Retinal pigment epithelial cell (primary cell): ENCODE measurements at regions not wholly inside any gene's neighbourhood (a gene's known extent, or its start where the extent isn't known, plus 50 kb on each side); places are given as distances from the start of the nearest gene placed in this dataset.

Source experiments
- DNase-seq: peaks from one replicate; pipeline ENCODE4 v3.0.0-alpha.2; 2010; ENCODE audit warnings: low read depth
- H3K4me3 ChIP-seq: 2 replicates; pipeline ENCODE4 v1.5.1; 2011; ENCODE audit warnings: mild to moderate bottlenecking, low read length, control low read depth, moderate library complexity
- TF ChIP-seq, protein P1 (sequence below): conservative IDR thresholded peaks from 2 replicates; pipeline ENCODE4 v1.5.1; 2011; ENCODE audit warnings: low read depth, low read length, control low read depth, inconsistent platforms

DNA sequence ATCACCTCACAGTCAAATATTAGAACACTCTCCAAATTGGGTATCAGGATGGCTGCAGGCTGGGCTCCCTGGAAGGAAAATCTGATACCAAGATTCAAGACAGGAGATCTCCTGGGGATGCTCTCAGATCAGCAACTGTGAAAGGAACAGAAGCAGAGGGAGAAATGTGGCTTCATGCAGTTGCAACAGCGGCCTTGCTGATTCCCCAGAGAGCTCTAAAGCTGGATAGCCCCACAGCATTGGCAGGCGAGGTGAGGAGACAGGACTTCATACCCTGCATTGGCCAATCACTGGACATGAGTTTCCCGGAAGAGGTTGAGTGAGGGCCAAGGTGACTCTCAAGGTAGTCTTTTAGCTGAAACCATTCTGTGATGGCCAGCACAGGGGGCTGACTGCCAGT, 190.6 kb downstream of the PTPN20 start:
- DNase-seq, result no peak
- TF ChIP-seq, protein P1, sequence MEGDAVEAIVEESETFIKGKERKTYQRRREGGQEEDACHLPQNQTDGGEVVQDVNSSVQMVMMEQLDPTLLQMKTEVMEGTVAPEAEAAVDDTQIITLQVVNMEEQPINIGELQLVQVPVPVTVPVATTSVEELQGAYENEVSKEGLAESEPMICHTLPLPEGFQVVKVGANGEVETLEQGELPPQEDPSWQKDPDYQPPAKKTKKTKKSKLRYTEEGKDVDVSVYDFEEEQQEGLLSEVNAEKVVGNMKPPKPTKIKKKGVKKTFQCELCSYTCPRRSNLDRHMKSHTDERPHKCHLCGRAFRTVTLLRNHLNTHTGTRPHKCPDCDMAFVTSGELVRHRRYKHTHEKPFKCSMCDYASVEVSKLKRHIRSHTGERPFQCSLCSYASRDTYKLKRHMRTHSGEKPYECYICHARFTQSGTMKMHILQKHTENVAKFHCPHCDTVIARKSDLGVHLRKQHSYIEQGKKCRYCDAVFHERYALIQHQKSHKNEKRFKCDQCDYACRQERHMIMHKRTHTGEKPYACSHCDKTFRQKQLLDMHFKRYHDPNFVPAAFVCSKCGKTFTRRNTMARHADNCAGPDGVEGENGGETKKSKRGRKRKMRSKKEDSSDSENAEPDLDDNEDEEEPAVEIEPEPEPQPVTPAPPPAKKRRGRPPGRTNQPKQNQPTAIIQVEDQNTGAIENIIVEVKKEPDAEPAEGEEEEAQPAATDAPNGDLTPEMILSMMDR, result no peak
- no peak overlapping the region for H3K4me3 ChIP-seq

DNA sequence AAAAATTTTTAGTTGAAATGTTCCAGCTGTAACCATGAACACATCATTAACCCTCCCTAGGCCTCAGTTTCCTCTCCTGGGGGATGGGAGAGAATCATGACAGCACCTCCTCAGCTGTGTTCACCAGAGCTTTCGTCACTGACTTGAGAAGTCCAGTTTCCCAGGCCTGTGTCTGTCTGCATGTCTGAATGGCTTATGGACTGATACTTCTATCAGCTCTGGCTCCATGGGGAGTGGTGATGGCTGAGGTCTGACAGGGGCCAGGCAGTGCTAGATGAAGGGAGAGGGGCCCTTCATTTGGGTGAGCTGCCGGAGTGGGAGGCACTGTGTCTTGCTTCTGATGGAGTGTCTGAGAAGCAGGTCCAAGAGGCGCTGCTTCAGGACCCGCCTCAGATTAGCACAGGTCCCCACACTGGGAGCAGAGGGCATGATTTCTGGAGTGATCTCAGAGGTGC, 192.9 kb downstream of the PTPN20 start:
- DNase-seq, result no peak
- no peak overlapping the region for H3K4me3 ChIP-seq
- TF ChIP-seq, protein P1, result no peak

DNA sequence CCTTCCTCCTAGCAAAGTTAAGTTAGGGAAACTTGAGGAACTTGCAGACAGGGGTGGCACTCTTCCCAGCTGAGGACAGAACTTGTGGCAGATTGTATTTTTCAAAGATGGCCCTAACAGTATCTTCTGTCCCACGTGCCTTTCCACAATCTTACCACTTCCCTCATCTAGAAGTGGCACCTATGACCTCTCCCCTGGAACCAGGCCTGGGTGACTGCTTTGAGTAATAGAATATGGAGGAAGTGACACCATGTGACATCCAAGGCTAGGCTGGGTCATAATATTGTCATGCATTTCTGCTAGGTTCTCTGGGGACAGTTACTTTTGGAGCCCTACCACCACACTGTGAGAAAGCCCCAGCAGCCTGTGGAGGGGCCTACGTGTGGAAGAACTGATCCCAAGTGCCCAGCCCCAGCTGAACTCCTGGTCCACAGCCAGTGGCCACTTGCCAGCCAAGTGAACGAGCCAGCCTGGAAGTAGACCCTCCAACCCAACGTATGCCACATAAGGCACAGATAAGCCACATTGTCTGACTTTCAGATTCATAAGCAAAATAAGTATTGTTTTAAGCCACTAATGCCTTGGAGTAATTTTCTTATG, 193.7 kb downstream of the PTPN20 start:
- TF ChIP-seq, protein P1, result no peak
- H3K4me3 ChIP-seq, result no peak overlapping the region
- no peak for DNase-seq

DNA sequence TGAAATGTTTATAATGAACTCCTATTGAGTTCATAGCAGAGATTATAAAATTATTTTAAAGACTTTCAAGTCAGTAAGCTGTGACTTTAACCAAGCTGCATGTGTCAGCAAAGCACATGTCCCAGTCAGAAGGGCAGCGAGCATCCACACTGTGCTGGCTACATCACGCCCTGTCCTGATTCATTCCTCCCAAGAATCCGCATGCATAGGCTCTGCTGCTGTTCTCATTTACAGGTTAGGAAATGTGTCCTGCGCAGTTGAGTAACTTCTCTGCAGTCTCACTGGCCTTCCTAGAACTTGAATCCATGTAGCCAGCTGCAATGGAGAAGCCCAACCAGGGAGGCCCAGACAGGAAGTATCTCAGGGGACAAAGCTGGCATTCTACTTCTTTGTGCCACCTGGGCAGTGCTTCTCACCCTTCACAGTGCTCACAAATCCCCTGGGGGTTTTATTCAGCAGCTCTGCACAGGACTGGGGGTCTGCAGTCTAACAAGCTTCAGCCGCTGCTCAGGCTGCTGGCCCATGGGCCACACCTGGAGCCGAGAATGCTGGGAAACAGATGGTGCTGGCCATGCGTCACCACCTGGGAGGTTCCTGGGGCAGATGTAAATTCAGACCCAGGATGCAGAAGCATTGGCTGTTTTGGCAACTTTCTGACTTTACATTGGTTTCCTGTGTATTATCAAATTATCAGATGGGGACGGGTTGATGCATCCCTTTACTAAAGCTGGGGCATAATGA, 192.8 kb upstream of the GDF10 start:
- no peak for DNase-seq
- H3K4me3 ChIP-seq, result no peak overlapping the region
- TF ChIP-seq, protein P1, result no peak

DNA sequence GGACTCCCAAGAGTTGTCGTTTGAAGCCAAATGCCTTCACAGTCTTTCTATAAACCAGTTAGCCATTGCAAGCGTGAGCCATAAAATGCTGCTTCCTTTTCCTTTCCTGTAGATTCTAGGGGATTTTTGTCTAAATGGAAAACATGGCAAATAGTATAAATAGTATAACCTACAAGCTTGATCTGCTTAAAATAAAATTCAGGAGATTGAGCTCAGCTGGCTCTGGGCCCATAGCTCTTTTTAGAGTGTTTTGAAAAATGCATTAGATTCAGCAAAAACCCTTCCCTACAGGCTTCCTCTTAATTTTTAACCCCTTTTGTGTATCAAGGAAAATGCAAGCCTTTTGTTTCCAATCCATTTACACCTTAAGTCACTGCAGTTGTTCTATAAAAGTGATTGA, 190.1 kb upstream of the GDF10 start:
- H3K4me3 ChIP-seq, result no peak overlapping the region
- no peak for DNase-seq
- TF ChIP-seq, protein P1, result no peak

DNA sequence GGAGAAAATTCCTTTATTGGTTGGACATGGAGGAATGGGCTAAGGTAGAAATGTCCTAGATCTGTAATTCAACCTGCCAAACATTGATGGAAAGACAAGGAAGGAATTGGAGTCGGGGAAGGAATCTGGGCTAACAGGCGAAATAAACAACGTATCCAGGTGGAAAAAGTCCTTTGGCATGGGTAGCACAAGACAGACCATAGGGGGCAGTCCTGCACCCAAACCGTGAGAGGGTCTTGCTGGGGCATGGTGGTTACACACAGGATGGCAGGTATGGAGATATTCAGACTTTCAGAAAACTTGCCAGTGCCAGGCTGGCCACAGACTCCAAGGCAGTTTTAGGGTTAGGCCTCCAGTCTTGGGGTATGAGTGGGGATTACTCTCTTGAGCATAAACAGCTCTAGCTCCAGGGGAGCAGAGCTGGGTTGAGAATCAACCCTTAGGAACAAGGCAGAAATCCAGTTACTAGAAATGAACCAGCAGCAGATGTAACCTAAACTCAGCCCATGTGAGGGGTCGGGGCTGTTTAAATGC, 188.6 kb upstream of the GDF10 start:
- H3K4me3 ChIP-seq, result no peak overlapping the region
- DNase-seq, result no peak
- TF ChIP-seq, protein P1, result no peak

DNA sequence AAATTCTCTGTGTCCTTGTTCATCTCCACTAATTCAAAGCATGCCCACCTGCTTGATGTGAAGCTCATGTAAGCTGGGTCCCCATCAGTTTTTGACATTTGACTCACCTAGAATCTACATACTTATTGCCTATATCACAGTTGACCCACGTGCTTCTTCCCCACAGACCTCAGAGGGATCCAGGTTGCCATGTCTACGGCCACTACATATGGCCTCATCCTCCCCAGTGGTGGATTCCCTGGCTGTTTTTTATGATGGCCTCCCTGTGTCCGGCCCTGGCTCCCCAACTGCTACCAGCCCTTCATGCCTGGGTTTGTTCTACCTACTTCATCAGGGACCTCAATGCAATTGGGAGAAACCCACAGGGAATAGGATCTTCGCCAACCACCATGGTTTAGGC, 187.4 kb upstream of the GDF10 start:
- no peak for DNase-seq
- TF ChIP-seq, protein P1, result no peak
- H3K4me3 ChIP-seq, result no peak overlapping the region
